Fibroblast of pulmonary artery (primary cell): ENCODE measurements at regions not wholly inside any gene's neighbourhood (a gene's known extent, or its start where the extent isn't known, plus 50 kb on each side); places are given as distances from the start of the nearest gene placed in this dataset.

Experiments
- DNase-seq: peaks from one replicate; pipeline ENCODE4 v3.0.0-alpha.2; 2010; ENCODE audit warnings: low read depth
- H3K4me3 ChIP-seq: replicated peaks from 2 replicates; pipeline ENCODE4 v1.5.1; 2011; ENCODE audit warnings: low read depth, mild to moderate bottlenecking, control low read depth, low read length, moderate library complexity
- CTCF ChIP-seq: IDR thresholded peaks from 2 replicates; pipeline ENCODE4 v1.5.1; 2011; ENCODE audit warnings: mild to moderate bottlenecking, control low read depth, low read length, inconsistent platforms; ENCODE audit errors: missing control alignments

GRCh38 chr3:124556636-124557035 is 173.6 kb upstream of the UMPS start:
- no peak for DNase-seq
- H3K4me3 ChIP-seq: no peak overlapping the region
- no peak for TF ChIP-seq CTCF

DNA sequence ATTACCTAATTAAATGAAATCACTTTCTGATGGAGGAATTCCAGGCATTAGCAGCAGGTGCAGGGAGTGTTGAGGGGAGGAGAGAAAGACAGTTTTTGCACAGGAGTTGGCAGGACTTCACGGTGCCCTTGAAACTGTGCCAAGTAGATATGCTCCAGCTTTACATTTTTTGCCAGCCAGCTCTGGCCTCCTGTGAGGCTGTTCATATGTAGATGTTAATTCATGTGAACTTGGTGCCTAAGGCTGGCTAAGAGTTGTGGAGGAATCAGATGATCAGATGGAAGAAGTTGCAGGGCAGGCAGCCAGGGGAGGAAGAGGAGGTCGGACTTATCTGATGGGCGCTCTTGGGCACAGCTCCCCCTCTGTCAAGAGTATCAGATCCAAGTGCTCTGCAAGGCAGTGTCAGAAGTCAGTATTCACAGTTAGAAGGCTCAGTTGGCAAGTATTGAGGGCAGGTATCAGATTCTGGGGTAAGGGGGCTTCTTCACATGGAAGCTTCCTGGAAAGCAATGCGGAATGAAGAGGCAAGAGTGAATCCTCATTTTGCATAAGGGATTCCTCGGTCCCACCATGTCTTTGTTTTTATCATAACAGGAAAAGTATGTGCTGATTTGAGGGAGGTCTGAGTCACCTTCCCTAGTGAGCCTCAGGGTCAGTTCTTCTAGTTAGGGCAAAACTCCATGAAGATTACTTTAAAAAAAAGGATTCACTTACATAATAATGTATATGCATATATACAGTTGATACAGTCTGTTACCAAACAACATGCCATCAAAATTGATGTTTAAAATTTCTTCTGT is 172.6 kb upstream of the UMPS start:
- no peak for TF ChIP-seq CTCF
- DNase-seq: peak; percentile 47
- H3K4me3 ChIP-seq: no peak overlapping the region

DNA sequence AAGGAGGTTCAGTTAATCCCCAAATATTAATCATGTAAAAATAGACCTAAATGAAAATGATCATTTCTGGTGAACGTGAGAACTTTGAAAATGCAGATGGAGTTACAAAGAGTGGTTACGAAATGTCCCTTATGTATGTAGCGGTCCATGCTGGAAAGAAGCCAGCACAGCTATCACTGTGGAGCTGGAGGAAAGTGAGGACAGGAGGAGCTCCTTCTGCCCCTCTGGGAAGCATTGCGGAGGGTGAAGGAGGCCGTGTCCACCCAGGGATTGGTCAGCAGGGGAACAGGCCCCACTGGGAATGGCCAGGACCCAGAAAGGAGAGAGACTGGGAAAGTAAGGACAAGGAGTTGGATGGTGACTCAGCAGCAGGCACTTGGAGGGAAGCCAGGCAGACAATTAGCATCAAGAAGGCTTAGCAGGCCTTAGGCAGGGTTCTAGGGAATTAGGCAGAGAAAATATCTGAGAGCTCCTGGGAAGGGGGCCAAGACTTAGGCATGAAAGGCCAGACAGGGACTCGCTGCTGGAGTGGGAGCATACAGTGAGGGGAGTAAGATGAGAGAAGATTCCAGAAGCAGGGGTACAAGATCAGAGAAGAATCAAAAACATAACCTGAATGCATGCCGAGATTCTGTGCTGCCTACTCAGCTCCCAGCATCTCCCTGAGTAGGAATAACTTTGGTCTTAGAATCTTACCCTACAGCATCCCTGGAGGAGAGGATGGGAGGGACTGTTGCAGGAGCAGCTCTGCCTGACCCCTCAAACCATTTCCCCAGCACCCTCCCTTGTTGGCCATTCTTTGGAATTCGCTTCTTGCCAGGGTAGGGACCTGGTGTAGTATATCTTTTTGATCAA is 171.0 kb upstream of the UMPS start:
- no peak overlapping the region for H3K4me3 ChIP-seq
- TF ChIP-seq CTCF: no peak

GRCh38 chr3:124559846-124560574 is 170.2 kb upstream of the UMPS start:
- no peak overlapping the region for H3K4me3 ChIP-seq
- TF ChIP-seq CTCF: peak; percentile 94
- DNase-seq: peak; percentile 90

More for the DNA sequence above, 171.0 kb upstream of the UMPS start:
- peak; percentile 97 for DNase-seq

GRCh38 chr3:124560666-124561215 is 169.5 kb upstream of the UMPS start:
- no peak for TF ChIP-seq CTCF
- no peak overlapping the region for H3K4me3 ChIP-seq
- no peak for DNase-seq

- TF ChIP-seq CTCF: no peak
- DNase-seq: no peak
- H3K4me3 ChIP-seq: no peak overlapping the region
Measured at GRCh38 chr3:124562769-124563168, 167.5 kb upstream of the UMPS start.
